ENCODE measurements at regions not wholly inside any gene's neighbourhood (a gene's known extent, or its start where the extent isn't known, plus 50 kb on each side); places are given as distances from the start of the nearest gene placed in this dataset.

DNA sequence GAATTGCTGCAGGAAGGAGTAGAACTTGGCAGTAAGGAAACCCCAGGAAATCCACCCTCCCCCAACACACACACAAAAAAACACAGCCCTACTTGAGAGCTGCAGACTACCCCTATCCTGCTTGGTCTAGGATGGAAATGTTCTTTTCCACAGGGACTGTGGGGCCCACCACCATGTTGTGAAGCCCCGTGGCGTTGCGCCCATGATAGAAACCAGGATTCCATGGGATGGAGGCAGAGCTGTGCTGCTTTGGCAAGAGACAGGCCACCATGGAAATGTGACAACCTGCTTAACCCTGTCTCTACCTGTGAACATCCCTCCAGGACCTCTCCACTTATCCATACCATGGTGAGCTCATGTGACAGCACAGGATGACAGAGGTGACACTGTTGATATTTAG lies 121.1 kb upstream of the NGF start:
- DNase-seq (ENCODE audit: low spot score) (no peak), ATAC-seq (ENCODE audit: insufficient number of reproducible peaks, low FRiP score, low read depth) (no peak)
- H3K27ac ChIP-seq, result no peak overlapping the region
- H3K4me3 ChIP-seq, result no peak overlapping the region
- H3K27me3 ChIP-seq (replicated peaks; ENCODE audit: insufficient read depth), result no peaks in the 10 kb centered on the region
- no peaks in the 10 kb centered on the region for H3K36me3 ChIP-seq
- no peaks in the 10 kb centered on the region for H3K4me1 ChIP-seq (ENCODE audit: control insufficient read depth in 1 of 2, low read depth in 2 of 2)
- TF ChIP-seq, protein P1, sequence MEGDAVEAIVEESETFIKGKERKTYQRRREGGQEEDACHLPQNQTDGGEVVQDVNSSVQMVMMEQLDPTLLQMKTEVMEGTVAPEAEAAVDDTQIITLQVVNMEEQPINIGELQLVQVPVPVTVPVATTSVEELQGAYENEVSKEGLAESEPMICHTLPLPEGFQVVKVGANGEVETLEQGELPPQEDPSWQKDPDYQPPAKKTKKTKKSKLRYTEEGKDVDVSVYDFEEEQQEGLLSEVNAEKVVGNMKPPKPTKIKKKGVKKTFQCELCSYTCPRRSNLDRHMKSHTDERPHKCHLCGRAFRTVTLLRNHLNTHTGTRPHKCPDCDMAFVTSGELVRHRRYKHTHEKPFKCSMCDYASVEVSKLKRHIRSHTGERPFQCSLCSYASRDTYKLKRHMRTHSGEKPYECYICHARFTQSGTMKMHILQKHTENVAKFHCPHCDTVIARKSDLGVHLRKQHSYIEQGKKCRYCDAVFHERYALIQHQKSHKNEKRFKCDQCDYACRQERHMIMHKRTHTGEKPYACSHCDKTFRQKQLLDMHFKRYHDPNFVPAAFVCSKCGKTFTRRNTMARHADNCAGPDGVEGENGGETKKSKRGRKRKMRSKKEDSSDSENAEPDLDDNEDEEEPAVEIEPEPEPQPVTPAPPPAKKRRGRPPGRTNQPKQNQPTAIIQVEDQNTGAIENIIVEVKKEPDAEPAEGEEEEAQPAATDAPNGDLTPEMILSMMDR (IDR thresholded peaks at IDR 0.05), result no peak
- no peaks in the 10 kb centered on the region for H3K9me3 ChIP-seq

DNA sequence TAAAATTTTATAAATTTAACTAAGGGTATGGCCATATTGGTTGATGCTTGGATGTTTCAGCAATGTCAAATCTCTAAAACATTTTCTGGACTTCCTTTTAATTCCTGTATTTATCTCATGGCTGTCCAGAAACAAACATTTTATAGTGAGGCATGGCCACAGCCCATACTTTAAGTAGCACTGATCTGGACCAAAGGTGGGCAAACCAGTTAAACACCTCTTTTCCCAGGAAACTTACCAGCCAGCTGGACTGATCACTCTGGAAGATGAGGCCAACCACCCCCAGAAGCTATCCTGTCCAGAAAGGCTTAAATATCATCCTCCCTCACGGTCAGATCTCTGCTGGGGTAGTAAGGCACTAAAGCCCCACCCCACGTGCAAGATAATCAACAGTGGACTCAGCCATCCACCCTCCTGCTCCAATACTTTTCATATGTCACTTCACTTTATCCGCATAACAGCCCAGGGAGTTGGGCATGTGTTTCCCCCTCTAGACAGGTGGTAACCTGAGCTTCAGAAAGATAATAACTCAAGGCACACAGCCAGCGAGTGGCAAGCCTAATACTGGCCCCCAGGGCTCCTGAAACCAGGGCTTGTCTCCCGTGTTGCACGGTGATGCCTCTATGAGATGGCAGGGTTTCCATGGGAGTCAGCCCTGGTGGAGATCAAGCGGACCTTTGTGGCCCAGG lies 120.5 kb upstream of the NGF start:
- Histone ChIP-seq H3K27ac (no peak overlapping the region), H3K9me3 (no peaks in the 10 kb centered on the region), H3K4me3 (no peak overlapping the region), H3K36me3 (no peaks in the 10 kb centered on the region), H3K4me1 (ENCODE audit: control insufficient read depth in 1 of 2, low read depth in 2 of 2) (no peaks in the 10 kb centered on the region), H3K27me3 (replicated peaks; ENCODE audit: insufficient read depth) (no peaks in the 10 kb centered on the region)
- no peak for DNase-seq (ENCODE audit: low spot score)
- TF ChIP-seq, protein P1 (IDR thresholded peaks at IDR 0.05), result no peak
- no peak for ATAC-seq (ENCODE audit: insufficient number of reproducible peaks, low FRiP score, low read depth)

DNA sequence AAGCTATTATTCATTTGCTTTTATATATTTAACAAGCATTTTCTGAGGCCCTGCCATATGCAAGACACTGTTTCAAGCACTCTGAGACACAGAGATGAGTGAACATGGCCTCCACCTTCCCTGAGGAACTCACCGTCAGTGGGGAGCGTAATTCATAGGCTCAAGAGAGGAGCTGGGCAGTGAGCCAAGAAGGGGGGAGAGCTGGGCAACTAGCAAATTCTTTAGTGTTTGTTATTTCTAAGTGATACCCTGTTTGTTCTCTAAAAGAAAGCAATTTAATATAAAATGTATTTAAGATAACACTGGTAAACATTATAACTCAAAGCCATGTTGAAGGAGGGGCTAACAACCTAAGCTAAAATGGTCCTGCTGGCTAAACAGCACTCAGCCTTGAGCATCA lies 119.2 kb upstream of the NGF start:
- no peak for ATAC-seq (ENCODE audit: insufficient number of reproducible peaks, low FRiP score, low read depth)
- no peak overlapping the region for H3K4me3 ChIP-seq
- H3K4me1 ChIP-seq (ENCODE audit: control insufficient read depth in 1 of 2, low read depth in 2 of 2), result no peaks in the 10 kb centered on the region
- H3K36me3 ChIP-seq, result no peaks in the 10 kb centered on the region
- DNase-seq (ENCODE audit: low spot score), result no peak
- no peaks in the 10 kb centered on the region for H3K9me3 ChIP-seq
- no peaks in the 10 kb centered on the region for H3K27me3 ChIP-seq (replicated peaks; ENCODE audit: insufficient read depth)
- TF ChIP-seq, protein P1 (IDR thresholded peaks at IDR 0.05), result no peak
- no peak overlapping the region for H3K27ac ChIP-seq

DNA sequence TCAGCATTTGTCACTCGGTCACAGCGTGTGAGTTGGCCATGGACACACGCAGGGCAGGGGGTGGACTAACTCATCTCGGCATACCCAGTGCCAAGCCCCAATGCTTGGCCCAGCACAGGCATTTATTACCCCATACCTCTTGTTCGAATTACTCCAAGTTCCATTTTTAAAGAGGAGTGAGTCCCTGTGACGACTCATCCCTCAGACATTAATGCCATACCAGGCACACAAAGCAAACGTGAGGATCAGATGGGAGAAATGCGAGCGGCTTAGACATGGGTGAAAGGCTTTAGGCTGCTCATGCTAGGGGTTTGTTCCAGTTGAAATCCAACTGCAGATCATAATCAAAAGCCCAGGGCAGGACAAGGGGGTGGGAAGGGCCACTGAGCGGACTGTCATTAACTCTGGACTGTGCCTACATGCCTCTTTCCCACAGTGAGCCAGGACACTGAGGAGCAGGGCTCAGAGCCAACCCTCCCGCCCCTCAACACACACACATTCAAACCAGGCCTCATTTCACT lies 118.5 kb upstream of the NGF start:
- TF ChIP-seq, protein P1 (IDR thresholded peaks at IDR 0.05), result no peak
- Histone ChIP-seq H3K36me3 (no peaks in the 10 kb centered on the region), H3K27me3 (replicated peaks; ENCODE audit: insufficient read depth) (no peaks in the 10 kb centered on the region), H3K27ac (no peak overlapping the region), H3K9me3 (no peaks in the 10 kb centered on the region), H3K4me1 (ENCODE audit: control insufficient read depth in 1 of 2, low read depth in 2 of 2) (no peaks in the 10 kb centered on the region), H3K4me3 (no peak overlapping the region)
- DNase-seq (ENCODE audit: low spot score) (no peak), ATAC-seq (ENCODE audit: insufficient number of reproducible peaks, low FRiP score, low read depth) (no peak)

DNA sequence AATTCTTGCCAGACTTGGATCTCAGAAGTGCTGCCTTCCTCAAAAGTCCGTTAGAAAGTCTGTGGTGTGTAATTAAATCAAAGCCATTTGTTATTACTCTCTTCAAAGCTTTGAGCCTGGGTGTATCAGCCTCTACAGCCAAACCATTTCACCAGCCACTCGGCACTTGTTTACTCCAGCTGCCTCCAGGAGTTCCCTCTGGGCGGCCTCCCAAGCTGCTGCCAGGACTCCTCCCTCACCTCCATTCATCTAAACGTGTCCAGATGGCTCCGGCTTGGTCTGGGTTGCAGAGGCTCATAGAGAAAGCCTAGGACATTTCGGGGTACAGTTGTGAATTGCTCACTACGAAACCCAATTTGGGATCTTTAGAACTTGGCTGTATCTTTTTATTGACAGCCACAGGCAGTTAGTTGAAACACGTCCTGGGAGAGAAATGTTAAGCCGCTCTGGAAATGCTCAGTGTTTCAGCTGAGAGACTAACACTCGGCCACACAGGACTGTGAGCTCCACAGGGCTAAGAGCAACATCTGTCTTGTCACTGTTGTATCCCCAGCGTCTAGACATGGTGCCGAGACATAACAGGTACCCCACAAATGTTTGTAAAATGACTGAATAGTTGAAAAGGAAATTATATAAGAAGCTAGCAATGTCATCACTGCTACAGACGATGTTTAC lies 116.9 kb upstream of the NGF start:
- peaks cover 0 to 8% of the 10 kb centered on the region in 2 donors for H3K4me1 ChIP-seq (ENCODE audit: control insufficient read depth in 1 of 2, low read depth in 2 of 2)
- no peaks in the 10 kb centered on the region for H3K36me3 ChIP-seq
- no peak overlapping the region for H3K4me3 ChIP-seq
- TF ChIP-seq, protein P1 (IDR thresholded peaks at IDR 0.05), result no peak
- no peak for ATAC-seq (ENCODE audit: insufficient number of reproducible peaks, low FRiP score, low read depth)
- no peak overlapping the region for H3K27ac ChIP-seq
- no peaks in the 10 kb centered on the region for H3K9me3 ChIP-seq
- H3K27me3 ChIP-seq (replicated peaks; ENCODE audit: insufficient read depth), result no peaks in the 10 kb centered on the region
- no peak for DNase-seq (ENCODE audit: low spot score)

Measured in thoracic aorta (tissue), 2 donors.